Right atrium auricular region (tissue), 2 donors: ENCODE measurements at regions not wholly inside any gene's neighbourhood (a gene's known extent, or its start where the extent isn't known, plus 50 kb on each side); places are given as distances from the start of the nearest gene placed in this dataset.

Source experiments
- DNase-seq: peaks from one replicate; pipeline ENCODE4 v3.0.0-alpha.2; 2019; ENCODE audit warnings: low spot score
- H3K27ac ChIP-seq, 2 donors: fragments of 200-600 bp; sonication (generic); 1 replicate in 1 of 2; 2 replicates in 1 of 2; pipeline ENCODE4 v1.5.1; 2016 to 2019
- H3K27me3 ChIP-seq, 2 donors: fragments of 200-600 bp; sonication (generic); one replicate each; pipeline versions ENCODE4 v1.5.1 to v1.6.0; 2017 to 2019
- H3K36me3 ChIP-seq: fragments of 200-600 bp; sonication (generic); one replicate; pipeline ENCODE4 v1.5.1; 2016
- H3K4me1 ChIP-seq, 2 donors: fragments of 200-600 bp; sonication (generic); one replicate each; pipeline versions ENCODE4 v1.5.1 to v1.6.0; 2017 to 2019
- H3K4me3 ChIP-seq, 2 donors: fragments of 200-600 bp; sonication (generic); 1 replicate in 1 of 2; 2 replicates in 1 of 2; pipeline ENCODE4 v1.5.1; 2017 to 2019; ENCODE audit warnings: mild to moderate bottlenecking in 1 of 2, moderate library complexity in 1 of 2
- H3K9me3 ChIP-seq, 2 donors: fragments of 200-600 bp; sonication (generic); one replicate each; pipeline ENCODE4 v1.5.1; 2019
- CTCF ChIP-seq, 2 donors: fragments of 200-600 bp; sonication (generic); IDR thresholded peaks; one replicate each; pipeline ENCODE4 v1.5.1; 2019; ENCODE audit warnings: antibody characterized with exemption in 2 of 2

- no peaks in the 10 kb centered on the region for H3K27me3 ChIP-seq
- peaks cover 3 to 16% of the 10 kb centered on the region in 2 donors for H3K9me3 ChIP-seq
- H3K36me3 ChIP-seq: no peaks in the 10 kb centered on the region
- no peak for DNase-seq
- no peak for TF ChIP-seq CTCF (IDR thresholded peaks at IDR 0.05)
- no peak overlapping the region for H3K27ac ChIP-seq
- H3K4me3 ChIP-seq: no peak overlapping the region
- H3K4me1 ChIP-seq: no peaks in the 10 kb centered on the region
Measured at GRCh38 chrX:114332766-114333165, 251.1 kb upstream of the HTR2C start.

- Histone ChIP-seq H3K27ac (no peak overlapping the region), H3K9me3 (peaks cover 3 to 16% of the 10 kb centered on the region in 2 donors), H3K27me3 (no peaks in the 10 kb centered on the region), H3K36me3 (no peaks in the 10 kb centered on the region), H3K4me3 (no peak overlapping the region), H3K4me1 (no peaks in the 10 kb centered on the region)
- DNase-seq: no peak
- no peak for TF ChIP-seq CTCF (IDR thresholded peaks at IDR 0.05)
Measured at GRCh38 chrX:114334473-114334982, 249.4 kb upstream of the HTR2C start.

- no peaks in the 10 kb centered on the region for H3K27me3 ChIP-seq
- DNase-seq: no peak
- TF ChIP-seq CTCF (IDR thresholded peaks at IDR 0.05): no peak
Measured at GRCh38 chrX:114338870-114339269, 245.0 kb upstream of the HTR2C start.

GRCh38 chrX:114344756-114345349 lies 239.0 kb upstream of the HTR2C start:
- H3K36me3 ChIP-seq: no peaks in the 10 kb centered on the region
- H3K27ac ChIP-seq: no peak overlapping the region
- peak; percentile 37 to 65 for TF ChIP-seq CTCF (IDR thresholded peaks at IDR 0.05)
- H3K4me1 ChIP-seq: no peaks in the 10 kb centered on the region
- H3K4me3 ChIP-seq: no peak overlapping the region
- H3K27me3 ChIP-seq: no peaks in the 10 kb centered on the region
- H3K9me3 ChIP-seq: no peaks in the 10 kb centered on the region
- DNase-seq: no peak

More at GRCh38 chrX:114338870-114339269, 245.0 kb upstream of the HTR2C start:
- Histone ChIP-seq H3K4me1 (no peaks in the 10 kb centered on the region), H3K9me3 (peaks cover 3% of the 10 kb centered on the region in 2 donors), H3K4me3 (no peak overlapping the region), H3K27ac (no peak overlapping the region), H3K36me3 (no peaks in the 10 kb centered on the region)

- no peak for TF ChIP-seq CTCF (IDR thresholded peaks at IDR 0.05)
- no peaks in the 10 kb centered on the region for H3K27me3 ChIP-seq
Measured at GRCh38 chrX:114361076-114361725, 222.7 kb upstream of the HTR2C start.

More at GRCh38 chrX:114361076-114361725, 222.7 kb upstream of the HTR2C start:
- H3K27ac ChIP-seq: no peak overlapping the region
- H3K36me3 ChIP-seq: no peaks in the 10 kb centered on the region
- DNase-seq: no peak
- no peaks in the 10 kb centered on the region for H3K4me1 ChIP-seq
- H3K9me3 ChIP-seq: no peaks in the 10 kb centered on the region
- no peak overlapping the region for H3K4me3 ChIP-seq
